Naive thymus-derived CD4-positive, alpha-beta T cell (primary cell): ENCODE measurements at regions not wholly inside any gene's neighbourhood (a gene's known extent, or its start where the extent isn't known, plus 50 kb on each side); places are given as distances from the start of the nearest gene placed in this dataset.

Experiments used
- ATAC-seq: fragments of 150-1000 bp; cut with Tn5 transposase; 2 replicates; pipeline ENCODE4 v1.10.0; 2021; ENCODE audit warnings: mild to moderate bottlenecking, moderate library complexity
- CTCF ChIA-PET: fragments of 350-600 bp; sonication (Branson Sonifier 250); formaldehyde crosslinking; loops from one replicate; lab custom pipeline; 2021; ENCODE audit warnings: antibody characterized with exemption; lab: Charles Lee
- POLR2A ChIA-PET: fragments of 350-600 bp; sonication (Branson Sonifier 250); formaldehyde crosslinking; loops from one replicate; lab custom pipeline; 2021; ENCODE audit warnings: antibody characterized with exemption, inconsistent platforms; lab: Charles Lee
- DNase-seq, 9 donors: peaks; one replicate each; pipeline versions ENCODE4 v3.0.0 to v3.0.0-alpha.2; 2020 to 2022; ENCODE audit warnings: mixed read lengths in 1 of 9
- H3K27ac ChIP-seq: one replicate; pipeline ENCODE4 v1.7.0; 2013; ENCODE audit warnings: mild to moderate bottlenecking, low read depth, low read length, moderate library complexity
- H3K27me3 ChIP-seq, 2 donors: one replicate each; pipeline ENCODE4 v1.7.0; 2013; ENCODE audit warnings: low read length in 2 of 2, mild to moderate bottlenecking in 2 of 2, moderate library complexity in 2 of 2; ENCODE audit not compliant: control insufficient read depth in 2 of 2, insufficient read depth in 2 of 2
- H3K36me3 ChIP-seq, 3 experiments: 1 replicate in 2 of 3; 2 replicates in 1 of 3; pipeline ENCODE4 v1.7.0; 2013; ENCODE audit warnings: low read length in 3 of 3, mild to moderate bottlenecking in 3 of 3, moderate library complexity in 1 of 3; ENCODE audit not compliant: insufficient read depth in 3 of 3, control insufficient read depth in 2 of 3
- H3K4me1 ChIP-seq, 2 donors: one replicate each; pipeline ENCODE4 v1.7.0; 2013; ENCODE audit warnings: low read length in 2 of 2, mild to moderate bottlenecking in 2 of 2, moderate library complexity in 1 of 2; ENCODE audit not compliant: control insufficient read depth in 2 of 2, insufficient read depth in 2 of 2
- H3K4me3 ChIP-seq: 2 replicates; pipeline ENCODE4 v1.7.0; 2013; ENCODE audit warnings: mild to moderate bottlenecking, low read length
- H3K9me3 ChIP-seq, 3 experiments: 1 replicate in 2 of 3; 2 replicates in 1 of 3; pipeline ENCODE4 v1.7.0; 2013; ENCODE audit warnings: low read length in 3 of 3; ENCODE audit not compliant: control insufficient read depth in 2 of 3
- H3K27ac Mint-ChIP-seq, 9 donors: one replicate each; pipeline ENCODE4 v1.8.0; 2020 to 2022; ENCODE audit warnings: mixed read lengths in 9 of 9, mild to moderate bottlenecking in 8 of 9, moderate library complexity in 5 of 9, inconsistent platforms in 2 of 9
- H3K27me3 Mint-ChIP-seq, 5 donors: one replicate each; pipeline ENCODE4 v1.8.0; 2021 to 2022; ENCODE audit warnings: mixed read lengths in 5 of 5, mild to moderate bottlenecking in 1 of 5
- H3K36me3 Mint-ChIP-seq, 5 donors: one replicate each; pipeline ENCODE4 v1.8.0; 2020 to 2022; ENCODE audit warnings: mixed read lengths in 5 of 5, mild to moderate bottlenecking in 3 of 5, inconsistent platforms in 1 of 5
- H3K4me1 Mint-ChIP-seq, 7 donors: one replicate each; pipeline ENCODE4 v1.8.0; 2020 to 2022; ENCODE audit warnings: mixed read lengths in 7 of 7, mild to moderate bottlenecking in 3 of 7, inconsistent platforms in 1 of 7
- H3K4me3 Mint-ChIP-seq, 10 donors: one replicate each; pipeline ENCODE4 v1.8.0; 2020 to 2022; ENCODE audit warnings: mild to moderate bottlenecking in 10 of 10, mixed read lengths in 10 of 10, moderate library complexity in 6 of 10, inconsistent platforms in 2 of 10
- H3K9me3 Mint-ChIP-seq, 11 donors: one replicate each; pipeline ENCODE4 v1.8.0; 2020 to 2022; ENCODE audit warnings: mixed read lengths in 11 of 11, mild to moderate bottlenecking in 4 of 11, inconsistent platforms in 1 of 11, moderate library complexity in 1 of 11
- intact Hi-C, 2 donors: fragments of 100-400 bp; cut with micrococcal nuclease; formaldehyde crosslinking; loops; one replicate each; pipeline ENCODE4 v1.15.1; 2023

GRCh38 chr4:187460016-187460415, 535.6 kb upstream of the ZFP42 start:
- Histone ChIP-seq H3K4me3 (no peak overlapping the region), H3K27me3 (no peaks in the 10 kb centered on the region), H3K36me3 (no peaks in the 10 kb centered on the region), H3K4me1 (no peaks in the 10 kb centered on the region), H3K9me3 (no peaks in the 10 kb centered on the region), H3K27ac (no peak overlapping the region)
- intact Hi-C loops: no loop called here
- Mint-ChIP-seq H3K27me3 (no peaks in the 10 kb centered on the region), H3K27ac (no peak overlapping the region), H3K4me1 (no peaks in the 10 kb centered on the region), H3K36me3 (no peaks in the 10 kb centered on the region), H3K4me3 (no peak overlapping the region), H3K9me3 (peaks cover 0 to 14% (median 5%) of the 10 kb centered on the region in 11 donors)
- ChIA-PET CTCF (no interaction called here), POLR2A (no interaction called here)
- DNase-seq (no peak), ATAC-seq (no peak)

- Histone ChIP-seq H3K4me1 (no peaks in the 10 kb centered on the region), H3K9me3 (peaks cover 0 to 3% (median 0%) of the 10 kb centered on the region in 3 experiments), H3K27me3 (no peaks in the 10 kb centered on the region), H3K4me3 (no peak overlapping the region), H3K36me3 (no peaks in the 10 kb centered on the region), H3K27ac (no peak overlapping the region)
- Mint-ChIP-seq H3K9me3 (peaks cover 0 to 18% (median 8%) of the 10 kb centered on the region in 11 donors), H3K4me1 (no peaks in the 10 kb centered on the region), H3K27ac (peak overlapping the region in 1 of 9 donors; percentile 44), H3K27me3 (no peaks in the 10 kb centered on the region), H3K36me3 (no peaks in the 10 kb centered on the region), H3K4me3 (no peak overlapping the region)
- DNase-seq (no peak), ATAC-seq (no peak)
- intact Hi-C loops: no loop called here
- ChIA-PET CTCF (no interaction called here), POLR2A (no interaction called here)
These were observed 531.0 kb upstream of the ZFP42 start for GRCh38 chr4:187464573-187464972.

GRCh38 chr4:187467224-187467623, 528.3 kb upstream of the ZFP42 start:
- H3K27ac ChIP-seq: no peak overlapping the region
- H3K27ac Mint-ChIP-seq: no peak overlapping the region
- no peak for DNase-seq
- peaks cover 0 to 14% (median 8%) of the 10 kb centered on the region in 11 donors for H3K9me3 Mint-ChIP-seq
- no peaks in the 10 kb centered on the region for H3K36me3 Mint-ChIP-seq
- CTCF ChIA-PET: interaction anchor here (0.6 kb wide), 1 partner anchor 40 kb away, joined by 3 read pairs; no protein-coding TSS in a partner anchor
- no peaks in the 10 kb centered on the region for H3K27me3 ChIP-seq
- H3K36me3 ChIP-seq: no peaks in the 10 kb centered on the region
- POLR2A ChIA-PET: no interaction called here
- peaks cover 0 to 3% (median 0%) of the 10 kb centered on the region in 3 experiments for H3K9me3 ChIP-seq
- H3K27me3 Mint-ChIP-seq: no peaks in the 10 kb centered on the region
- H3K4me3 Mint-ChIP-seq: no peak overlapping the region
- intact Hi-C loops: no loop called here
- H3K4me1 ChIP-seq: no peaks in the 10 kb centered on the region
- ATAC-seq: no peak
- H3K4me3 ChIP-seq: no peak overlapping the region
- H3K4me1 Mint-ChIP-seq: no peaks in the 10 kb centered on the region

GRCh38 chr4:187469627-187470026, 525.9 kb upstream of the ZFP42 start:
- POLR2A ChIA-PET: no interaction called here
- CTCF ChIA-PET: no interaction called here
- no peak for ATAC-seq
- Histone ChIP-seq H3K4me3 (no peak overlapping the region), H3K36me3 (no peaks in the 10 kb centered on the region), H3K4me1 (no peaks in the 10 kb centered on the region), H3K27ac (no peak overlapping the region), H3K27me3 (no peaks in the 10 kb centered on the region), H3K9me3 (peaks cover 0 to 3% (median 0%) of the 10 kb centered on the region in 3 experiments)
- no peaks in the 10 kb centered on the region for H3K4me1 Mint-ChIP-seq
- no peak overlapping the region for H3K4me3 Mint-ChIP-seq
- H3K9me3 Mint-ChIP-seq: peaks cover under 1 to 16% (median 11%) of the 10 kb centered on the region in 11 donors
- DNase-seq: no peak
- H3K36me3 Mint-ChIP-seq: peaks cover 0 to 4% (median 0%) of the 10 kb centered on the region in 5 donors
- intact Hi-C loops: no loop called here
- H3K27ac Mint-ChIP-seq: no peak overlapping the region
- H3K27me3 Mint-ChIP-seq: no peaks in the 10 kb centered on the region

GRCh38 chr4:187470061-187470460, 525.5 kb upstream of the ZFP42 start:
- Histone ChIP-seq H3K36me3 (no peaks in the 10 kb centered on the region), H3K4me3 (no peak overlapping the region), H3K9me3 (peaks cover 0 to 3% (median 0%) of the 10 kb centered on the region in 3 experiments), H3K4me1 (no peaks in the 10 kb centered on the region), H3K27ac (no peak overlapping the region), H3K27me3 (no peaks in the 10 kb centered on the region)
- CTCF ChIA-PET: no interaction called here
- no peak for DNase-seq
- H3K27ac Mint-ChIP-seq: no peak overlapping the region
- H3K4me1 Mint-ChIP-seq: no peaks in the 10 kb centered on the region
- peaks cover 1 to 17% (median 13%) of the 10 kb centered on the region in 11 donors for H3K9me3 Mint-ChIP-seq
- intact Hi-C loops: no loop called here
- H3K36me3 Mint-ChIP-seq: peaks cover 0 to 6% (median 0%) of the 10 kb centered on the region in 5 donors
- H3K4me3 Mint-ChIP-seq: no peak overlapping the region
- no peaks in the 10 kb centered on the region for H3K27me3 Mint-ChIP-seq
- POLR2A ChIA-PET: no interaction called here
- no peak for ATAC-seq

- DNase-seq (no peak), ATAC-seq (no peak)
- Histone ChIP-seq H3K9me3 (no peaks in the 10 kb centered on the region), H3K27ac (no peak overlapping the region), H3K27me3 (no peaks in the 10 kb centered on the region), H3K4me1 (no peaks in the 10 kb centered on the region), H3K36me3 (no peaks in the 10 kb centered on the region), H3K4me3 (no peak overlapping the region)
- Mint-ChIP-seq H3K36me3 (peaks cover 0 to 6% (median 0%) of the 10 kb centered on the region in 5 donors), H3K4me1 (no peaks in the 10 kb centered on the region), H3K27me3 (no peaks in the 10 kb centered on the region), H3K4me3 (no peak overlapping the region), H3K9me3 (peaks cover 1 to 20% (median 9%) of the 10 kb centered on the region in 11 donors), H3K27ac (no peak overlapping the region)
- POLR2A ChIA-PET: no interaction called here
- CTCF ChIA-PET: no interaction called here
- intact Hi-C loops: no loop called here
These were observed 521.3 kb upstream of the ZFP42 start for GRCh38 chr4:187474238-187474637.

GRCh38 chr4:187475901-187476300, 519.7 kb upstream of the ZFP42 start:
- H3K27ac ChIP-seq: no peak overlapping the region
- no peaks in the 10 kb centered on the region for H3K9me3 ChIP-seq
- no peaks in the 10 kb centered on the region for H3K36me3 ChIP-seq
- H3K4me1 ChIP-seq: no peaks in the 10 kb centered on the region
- intact Hi-C loops: no loop called here
- ChIA-PET POLR2A (no interaction called here), CTCF (no interaction called here)
- H3K27ac Mint-ChIP-seq: no peak overlapping the region
- no peaks in the 10 kb centered on the region for H3K27me3 Mint-ChIP-seq
- peaks cover 1 to 23% (median 10%) of the 10 kb centered on the region in 11 donors for H3K9me3 Mint-ChIP-seq
- no peaks in the 10 kb centered on the region for H3K4me1 Mint-ChIP-seq
- DNase-seq (no peak), ATAC-seq (no peak)
- H3K4me3 ChIP-seq: no peak overlapping the region
- peaks cover 0 to 6% (median 0%) of the 10 kb centered on the region in 5 donors for H3K36me3 Mint-ChIP-seq
- H3K27me3 ChIP-seq: no peaks in the 10 kb centered on the region
- no peak overlapping the region for H3K4me3 Mint-ChIP-seq
